OCI-LY7 (cell line): ENCODE measurements at regions not wholly inside any gene's neighbourhood (a gene's known extent, or its start where the extent isn't known, plus 50 kb on each side); places are given as distances from the start of the nearest gene placed in this dataset.

ENCODE experiments used
- BruUV-seq: library from RNA; stranded (reverse); fragments of 400-500 nt; replicated peaks from 2 replicates; lab custom pipeline; 2021; lab: Mats Ljungman, UMichigan
- CTCF ChIA-PET: fragments of 300-600 bp; sonication (Branson Sonifier 250); formaldehyde crosslinking; loops from one replicate; lab custom pipeline; 2022; ENCODE audit warnings: antibody characterized with exemption; ENCODE audit not compliant: unreplicated experiment; lab: Charles Lee
- POLR2A ChIA-PET: fragments of 300-600 bp; sonication (Branson Sonifier 250); formaldehyde crosslinking; loops from one replicate; lab custom pipeline; 2022; ENCODE audit warnings: antibody characterized with exemption; lab: Charles Lee
- DNase-seq: peaks from one replicate; pipeline ENCODE4 v3.0.0-alpha.2; 2015; ENCODE audit warnings: low spot score
- H2AFZ ChIP-seq: fragments of 200-600 bp; sonication (generic), shearing (Covaris generic); 2 replicates; pipeline ENCODE4 v1.6.1; 2014; ENCODE audit warnings: mild to moderate bottlenecking, antibody characterized with exemption, low read length, moderate library complexity
- H3K27ac ChIP-seq: fragments of 200-600 bp; sonication (generic); 2 replicates; pipeline ENCODE4 v1.5.1; 2014; ENCODE audit warnings: mixed run types, low read depth, mild to moderate bottlenecking, moderate library complexity, low read length, inconsistent platforms; ENCODE audit not compliant: poor library complexity, severe bottlenecking
- H3K36me3 ChIP-seq: fragments of 200-600 bp; sonication (generic); 2 replicates; pipeline ENCODE4 v1.6.1; 2014; ENCODE audit warnings: mild to moderate bottlenecking, antibody characterized with exemption, low read length, moderate library complexity, mixed read lengths; ENCODE audit not compliant: insufficient read depth
- H3K4me1 ChIP-seq: fragments of 200-600 bp; sonication (generic); 2 replicates; pipeline ENCODE4 v1.5.1; 2014; ENCODE audit warnings: mild to moderate bottlenecking, low read length; ENCODE audit not compliant: insufficient read depth, poor library complexity, severe bottlenecking
- H3K4me2 ChIP-seq: fragments of 200-600 bp; sonication (generic); 2 replicates; pipeline ENCODE4 v1.6.1; 2014; ENCODE audit warnings: mild to moderate bottlenecking, low read length
- H3K4me3 ChIP-seq: fragments of 200-600 bp; sonication (generic); 2 replicates; pipeline ENCODE4 v1.5.1; 2014; ENCODE audit warnings: mild to moderate bottlenecking, low read depth, low read length; ENCODE audit not compliant: poor library complexity, severe bottlenecking
- H3K79me2 ChIP-seq: fragments of 200-600 bp; sonication (generic); 2 replicates; pipeline ENCODE4 v1.6.1; 2016; ENCODE audit warnings: low read depth, mild to moderate bottlenecking, low read length, moderate library complexity, mixed read lengths; ENCODE audit not compliant: insufficient read depth
- H3K9me2 ChIP-seq: fragments of 200-600 bp; sonication (generic); 2 replicates; pipeline ENCODE4 v1.6.1; 2016; ENCODE audit warnings: mild to moderate bottlenecking, low read length, mixed read lengths; ENCODE audit not compliant: insufficient read depth
- H3K9me3 ChIP-seq: fragments of 200-600 bp; sonication (generic); 2 replicates; pipeline ENCODE4 v1.6.1; 2014; ENCODE audit warnings: mild to moderate bottlenecking, mixed run types, low read length, mixed read lengths
- H4K20me1 ChIP-seq: fragments of 200-600 bp; sonication (generic); 2 replicates; pipeline ENCODE4 v1.6.1; 2014; ENCODE audit warnings: mild to moderate bottlenecking, antibody characterized with exemption, low read length, moderate library complexity, mixed read lengths; ENCODE audit not compliant: insufficient read depth
- EZH2phosphoT487 ChIP-seq: fragments of 200-600 bp; sonication (generic); IDR thresholded peaks from 2 replicates; pipeline ENCODE4 v1.6.1; 2018; ENCODE audit warnings: low read depth, borderline replicate concordance, mild to moderate bottlenecking, mixed run types, antibody characterized with exemption, low read length, moderate library complexity, mixed read lengths
- intact Hi-C: fragments of 100-400 bp; cut with micrococcal nuclease; formaldehyde crosslinking; loops from one replicate; pipeline ENCODE4 v1.10.0; 2022; ENCODE audit not compliant: unreplicated experiment
- TF ChIP-seq, protein P1 (sequence below): fragments of 200-600 bp; sonication (generic); conservative IDR thresholded peaks from 2 replicates; pipeline ENCODE4 v1.5.1; 2014; ENCODE audit warnings: mild to moderate bottlenecking, antibody characterized with exemption, low read length, moderate library complexity, mixed read lengths

DNA sequence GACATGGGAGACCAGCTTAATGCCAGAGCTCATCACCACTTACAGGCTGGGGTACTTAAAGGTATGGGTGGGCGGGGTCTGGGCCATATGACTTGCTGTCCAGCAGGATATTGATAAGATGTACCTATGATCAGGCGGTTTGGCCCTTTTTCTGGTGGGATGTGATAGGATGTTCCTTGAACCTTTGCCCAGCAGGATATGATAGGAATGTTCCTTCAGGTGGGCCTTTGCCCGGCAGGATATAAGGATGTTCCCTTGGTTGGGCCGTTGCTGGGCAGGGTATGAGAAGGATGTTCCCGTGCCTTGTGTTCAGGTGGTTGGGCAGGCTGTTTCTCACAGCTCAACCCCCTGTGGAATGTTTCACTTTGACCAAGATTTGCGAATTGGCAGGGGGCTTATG, 187.2 kb upstream of the CXCL12 start:
- no peaks in the 10 kb centered on the region for H3K9me3 ChIP-seq
- no peak overlapping the region for H3K4me2 ChIP-seq
- POLR2A ChIA-PET = no interaction called here
- CTCF ChIA-PET = interaction anchor here (0.6 kb wide), 1 partner anchor 390 kb away, joined by 3 read pairs; no protein-coding TSS in a partner anchor
- no peaks in the 10 kb centered on the region for H3K9me2 ChIP-seq
- intact Hi-C loops = no loop called here
- H3K36me3 ChIP-seq = no peaks in the 10 kb centered on the region
- H4K20me1 ChIP-seq = no peaks in the 10 kb centered on the region
- BruUV-seq = no TSS peak
- no peak overlapping the region for H3K27ac ChIP-seq
- H3K4me3 ChIP-seq = no peak overlapping the region
- no peak overlapping the region for H2AFZ ChIP-seq
- TF ChIP-seq, protein P1, sequence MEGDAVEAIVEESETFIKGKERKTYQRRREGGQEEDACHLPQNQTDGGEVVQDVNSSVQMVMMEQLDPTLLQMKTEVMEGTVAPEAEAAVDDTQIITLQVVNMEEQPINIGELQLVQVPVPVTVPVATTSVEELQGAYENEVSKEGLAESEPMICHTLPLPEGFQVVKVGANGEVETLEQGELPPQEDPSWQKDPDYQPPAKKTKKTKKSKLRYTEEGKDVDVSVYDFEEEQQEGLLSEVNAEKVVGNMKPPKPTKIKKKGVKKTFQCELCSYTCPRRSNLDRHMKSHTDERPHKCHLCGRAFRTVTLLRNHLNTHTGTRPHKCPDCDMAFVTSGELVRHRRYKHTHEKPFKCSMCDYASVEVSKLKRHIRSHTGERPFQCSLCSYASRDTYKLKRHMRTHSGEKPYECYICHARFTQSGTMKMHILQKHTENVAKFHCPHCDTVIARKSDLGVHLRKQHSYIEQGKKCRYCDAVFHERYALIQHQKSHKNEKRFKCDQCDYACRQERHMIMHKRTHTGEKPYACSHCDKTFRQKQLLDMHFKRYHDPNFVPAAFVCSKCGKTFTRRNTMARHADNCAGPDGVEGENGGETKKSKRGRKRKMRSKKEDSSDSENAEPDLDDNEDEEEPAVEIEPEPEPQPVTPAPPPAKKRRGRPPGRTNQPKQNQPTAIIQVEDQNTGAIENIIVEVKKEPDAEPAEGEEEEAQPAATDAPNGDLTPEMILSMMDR = no peak
- TF ChIP-seq EZH2phosphoT487 = no peak
- no peak for DNase-seq
- H3K79me2 ChIP-seq = no peaks in the 10 kb centered on the region
- H3K4me1 ChIP-seq = no peaks in the 10 kb centered on the region

DNA sequence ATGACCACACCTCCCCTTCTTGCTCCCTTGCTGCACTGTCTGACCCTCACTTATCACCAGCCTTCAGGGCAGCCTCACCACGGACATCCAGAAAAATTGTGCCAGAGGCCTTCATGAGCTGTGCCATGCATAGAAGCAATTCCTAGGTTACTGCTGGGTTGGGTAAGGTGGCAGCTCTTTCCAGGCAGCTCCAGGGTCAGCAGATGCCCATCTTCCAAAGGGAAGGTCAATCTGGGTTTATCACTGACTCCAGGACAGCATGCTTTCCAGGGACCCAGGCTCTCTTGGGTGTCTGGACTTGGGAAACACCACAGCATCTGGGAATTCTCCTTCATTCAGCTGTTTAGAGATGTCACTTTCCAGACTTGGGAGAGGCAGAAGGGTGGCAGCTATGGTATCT, 188.9 kb upstream of the CXCL12 start:
- POLR2A ChIA-PET = no interaction called here
- no TSS peak for BruUV-seq

More for the DNA sequence above, 188.9 kb upstream of the CXCL12 start:
- no peaks in the 10 kb centered on the region for H4K20me1 ChIP-seq
- no peak overlapping the region for H2AFZ ChIP-seq
- H3K4me2 ChIP-seq = no peak overlapping the region
- H3K4me1 ChIP-seq = no peaks in the 10 kb centered on the region
- H3K79me2 ChIP-seq = no peaks in the 10 kb centered on the region
- CTCF ChIA-PET = no interaction called here
- no peak overlapping the region for H3K27ac ChIP-seq
- H3K36me3 ChIP-seq = no peaks in the 10 kb centered on the region
- no peaks in the 10 kb centered on the region for H3K9me2 ChIP-seq
- no peak for DNase-seq
- TF ChIP-seq, protein P1 = no peak
- no peak for TF ChIP-seq EZH2phosphoT487
- H3K4me3 ChIP-seq = no peak overlapping the region
- intact Hi-C loops = no loop called here
- H3K9me3 ChIP-seq = no peaks in the 10 kb centered on the region
